Spleen (tissue), 11 donors: ENCODE measurements at regions not wholly inside any gene's neighbourhood (a gene's known extent, or its start where the extent isn't known, plus 50 kb on each side); places are given as distances from the start of the nearest gene placed in this dataset.

Experiments
- DNase-seq: peaks from one replicate; pipeline ENCODE4 v3.0.0-alpha.2; 2020
- H3K27ac ChIP-seq, 8 donors: fragments of 200-600 bp; sonication (generic) in 7 of 8; 1 replicate in 4 of 8; 2 replicates in 4 of 8; pipeline versions ENCODE4 v1.5.0 to v1.8.0; 2016 to 2021; ENCODE audit warnings: inconsistent platforms in 4 of 8, mild to moderate bottlenecking in 4 of 8, moderate library complexity in 1 of 8
- H3K27me3 ChIP-seq, 7 donors: fragments of 200-600 bp; sonication (generic) in 6 of 7; replicated peaks in 1 of 7; 1 replicate in 4 of 7; 2 replicates in 3 of 7; pipeline versions ENCODE4 v1.5.0 to v1.8.0; 2016 to 2021; ENCODE audit warnings: inconsistent platforms in 3 of 7, mild to moderate bottlenecking in 1 of 7
- H3K36me3 ChIP-seq, 6 donors: fragments of 200-600 bp; sonication (generic) in 5 of 6; 1 replicate in 4 of 6; 2 replicates in 2 of 6; pipeline versions ENCODE4 v1.5.0 to v1.8.0; 2016 to 2021; ENCODE audit warnings: inconsistent platforms in 2 of 6
- H3K4me1 ChIP-seq, 6 donors: fragments of 200-600 bp; sonication (generic) in 5 of 6; 1 replicate in 3 of 6; 2 replicates in 3 of 6; pipeline versions ENCODE4 v1.5.0 to v1.8.0; 2016 to 2021; ENCODE audit warnings: inconsistent platforms in 3 of 6
- H3K4me3 ChIP-seq, 8 donors: fragments of 200-600 bp; sonication (generic) in 7 of 8; 1 replicate in 4 of 8; 2 replicates in 4 of 8; pipeline versions ENCODE4 v1.5.0 to v1.8.0; 2016 to 2021; ENCODE audit warnings: inconsistent platforms in 4 of 8, mild to moderate bottlenecking in 4 of 8, moderate library complexity in 2 of 8
- H3K9me3 ChIP-seq, 8 donors: fragments of 200-600 bp; sonication (generic) in 7 of 8; 1 replicate in 4 of 8; 2 replicates in 4 of 8; pipeline versions ENCODE4 v1.5.0 to v1.8.0; 2016 to 2021; ENCODE audit warnings: inconsistent platforms in 4 of 8
- CTCF ChIP-seq, 11 experiments: fragments of 200-600 bp in 7 of 11; fragments of 450-650 bp in 4 of 11; sonication (generic) in 4 of 11; IDR thresholded peaks in 8 of 11; conservative IDR thresholded peaks in 3 of 11; 1 replicate in 7 of 11; 2 replicates in 4 of 11; pipeline versions ENCODE4 v1.4.0 to v1.8.0; 2016 to 2021; ENCODE audit warnings: antibody characterized with exemption in 11 of 11, inconsistent platforms in 4 of 11, mild to moderate bottlenecking in 1 of 11
- POLR2A ChIP-seq, 3 donors: fragments of 450-650 bp; IDR thresholded peaks; one replicate each; pipeline ENCODE4 v1.5.1; 2017; ENCODE audit warnings: antibody characterized with exemption in 3 of 3, mild to moderate bottlenecking in 1 of 3
- POLR2AphosphoS5 ChIP-seq, 3 donors: sonication (generic); formaldehyde crosslinking; IDR thresholded peaks; one replicate each; pipeline ENCODE4 v1.5.1; 2017; ENCODE audit warnings: antibody characterized with exemption in 3 of 3
- whole genome bisulfite sequencing, 5 donors: extraction: QIAGEN DNeasy Blood & Tissue Kit in 3 of 5; methylation state at CpG; one replicate each; pipeline versions ENCODE4 v1.1.5 to v1.1.7; 2013 to 2018; 5-methylcytosine and 5-hydroxymethylcytosine counted together
- intact Hi-C: fragments of 100-400 bp; cut with DNase I; formaldehyde crosslinking; loops from one replicate; pipeline ENCODE4 v1.15.0; 2023; ENCODE audit warnings: low total_unique reads
- donor health status: healthy with polysubstance abuse.
- donor health status: DM: no; HTN: no; CAD: no; lungs with moderate emphysema.
- donor health status: DM: no; HTN: no; CAD: no.
- donor health status: Bipolar disorder and iron deficiency.
- donor health status: healthy.
- donor health status: DM: no; HTN: no; CAD: no.
- donor health status: DM: yes; HTN: yes; CAD: no.

DNA sequence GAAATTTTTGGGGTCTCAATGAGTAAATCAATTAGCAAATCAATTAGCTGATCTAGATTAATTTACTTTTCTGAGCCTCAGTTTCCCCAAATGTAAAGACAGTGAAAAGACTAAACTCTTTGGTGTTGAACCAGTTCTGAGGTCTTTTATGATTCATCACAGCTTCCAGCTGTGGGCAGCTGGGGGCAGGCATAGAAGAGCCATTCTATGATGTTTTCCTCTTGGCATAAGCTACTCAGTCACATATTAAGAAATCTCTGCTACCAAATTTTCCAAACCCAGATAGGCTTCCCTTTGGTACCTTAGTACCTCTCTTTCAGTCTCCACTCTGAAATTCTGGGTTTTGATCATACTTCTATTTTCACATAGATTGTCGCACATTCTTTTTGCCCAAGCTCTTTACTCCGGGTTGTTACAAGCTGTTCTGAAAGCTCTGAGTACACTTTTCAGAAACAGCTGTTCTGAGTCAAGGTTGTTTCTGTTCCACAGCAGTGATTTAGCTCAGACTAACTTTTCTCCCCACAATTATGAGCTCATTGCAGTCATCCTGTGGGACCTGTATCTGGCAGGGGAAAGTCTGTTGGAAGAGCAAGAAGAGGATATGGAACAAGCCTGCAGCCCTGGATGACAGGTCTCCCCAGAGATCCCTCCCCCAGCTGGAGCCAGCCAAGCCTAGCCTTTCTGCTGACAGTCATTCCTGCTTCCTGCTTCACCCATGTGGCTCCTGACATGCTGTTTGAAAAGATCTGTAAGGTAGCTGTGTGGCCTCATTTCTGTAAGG, 599.6 kb upstream of the GHITM start:
- H3K4me1 ChIP-seq: no peaks in the 10 kb centered on the region
- H3K4me3 ChIP-seq: no peak overlapping the region
- no peak for DNase-seq
- intact Hi-C loops: no loop called here
- H3K27me3 ChIP-seq: no peaks in the 10 kb centered on the region
- TF ChIP-seq CTCF (IDR thresholded peaks at IDR 0.05 in 8 of 11, conservative IDR thresholded peaks at IDR 0.05 in 3 of 11): no peak
- TF ChIP-seq POLR2A (IDR thresholded peaks at IDR 0.05): no peak
- no peak overlapping the region for H3K27ac ChIP-seq
- no peaks in the 10 kb centered on the region for H3K36me3 ChIP-seq
- H3K9me3 ChIP-seq: no peaks in the 10 kb centered on the region
- WGBS, 5 donors: 48 to 77% (median 66%) methylated on average over 2 of the region's 2 CpGs

DNA sequence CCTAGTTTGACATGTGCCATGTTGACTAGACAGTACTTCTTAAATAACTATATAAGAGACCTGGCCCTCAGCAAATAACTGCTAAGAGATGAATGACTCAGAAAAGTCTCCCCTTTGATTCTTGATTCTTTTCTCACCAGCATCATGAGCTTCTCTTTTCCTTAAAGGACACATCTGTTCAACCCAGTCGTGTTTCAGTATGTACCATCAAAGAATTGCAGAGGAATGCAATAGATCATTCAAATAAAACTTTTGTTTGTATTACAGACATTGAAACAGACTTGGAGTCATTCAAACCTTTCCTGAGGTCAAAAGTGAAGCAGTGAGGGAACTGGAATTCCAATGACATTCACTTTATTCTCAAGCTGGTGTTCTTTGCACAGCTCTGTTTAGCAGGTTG, 598.3 kb upstream of the GHITM start:
- Histone ChIP-seq H3K36me3 (no peaks in the 10 kb centered on the region), H3K9me3 (no peaks in the 10 kb centered on the region), H3K27me3 (no peaks in the 10 kb centered on the region), H3K27ac (no peak overlapping the region), H3K4me3 (no peak overlapping the region), H3K4me1 (no peaks in the 10 kb centered on the region)
- DNase-seq: no peak
- intact Hi-C loops: no loop called here
- TF ChIP-seq POLR2A (IDR thresholded peaks at IDR 0.05) (no peak), POLR2AphosphoS5 (IDR thresholded peaks at IDR 0.05) (no peak), CTCF (IDR thresholded peaks at IDR 0.05 in 8 of 11, conservative IDR thresholded peaks at IDR 0.05 in 3 of 11) (no peak)
- 20 to 43% (median 30%) methylated on average over 1 of the region's 1 CpG for WGBS, 5 donors

DNA sequence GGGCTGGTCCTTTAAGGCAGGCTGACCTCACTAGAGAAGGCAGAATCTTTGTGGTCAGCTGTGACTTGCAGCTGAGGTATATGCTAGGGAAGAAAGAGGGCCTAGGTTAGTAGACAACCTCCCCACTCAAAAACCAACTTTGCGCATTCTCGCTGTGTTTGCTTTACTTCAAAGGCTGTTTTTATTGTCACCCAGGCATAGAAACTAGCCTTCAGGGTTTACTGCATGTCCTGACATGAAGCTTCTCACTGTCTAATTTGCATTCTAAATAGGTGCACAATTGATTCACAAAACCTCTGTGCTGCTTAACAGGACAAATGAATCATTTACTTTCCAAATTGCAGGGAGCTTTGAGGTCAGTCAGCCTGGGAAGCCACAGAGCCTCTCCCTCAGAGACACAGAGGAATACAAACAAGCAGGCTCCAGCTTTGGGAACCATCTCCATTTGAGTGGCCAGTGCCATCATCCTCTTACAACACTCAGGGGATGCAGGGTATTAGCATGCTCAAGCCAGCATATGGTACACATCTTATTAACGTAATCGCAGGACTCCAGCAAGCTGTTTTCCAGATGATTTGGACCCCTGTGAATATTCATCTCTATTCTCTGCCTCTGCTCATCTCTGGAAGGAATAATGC, 596.4 kb upstream of the GHITM start:
- Histone ChIP-seq H3K9me3 (no peaks in the 10 kb centered on the region), H3K27ac (no peak overlapping the region), H3K27me3 (no peaks in the 10 kb centered on the region), H3K4me3 (no peak overlapping the region), H3K4me1 (no peaks in the 10 kb centered on the region), H3K36me3 (no peaks in the 10 kb centered on the region)
- no peak for DNase-seq
- intact Hi-C loops: no loop called here
- 77 to 95% (median 90%) methylated on average over 4 of the region's 4 CpGs for WGBS, 5 donors
- TF ChIP-seq POLR2A (IDR thresholded peaks at IDR 0.05) (no peak), POLR2AphosphoS5 (IDR thresholded peaks at IDR 0.05) (no peak), CTCF (IDR thresholded peaks at IDR 0.05 in 8 of 11, conservative IDR thresholded peaks at IDR 0.05 in 3 of 11) (no peak)

- WGBS, 5 donors: 53 to 77% (median 65%) methylated on average over 2 of the region's 2 CpGs
Measured at GRCh38 chr10:83543691-83544462, 595.4 kb upstream of the GHITM start.

More at GRCh38 chr10:83543691-83544462, 595.4 kb upstream of the GHITM start:
- no peak overlapping the region for H3K27ac ChIP-seq
- H3K36me3 ChIP-seq: no peaks in the 10 kb centered on the region
- no peak overlapping the region for H3K4me3 ChIP-seq
- no peak for DNase-seq
- no peaks in the 10 kb centered on the region for H3K9me3 ChIP-seq
- H3K4me1 ChIP-seq: no peaks in the 10 kb centered on the region
- TF ChIP-seq POLR2A (IDR thresholded peaks at IDR 0.05): no peak
- no peak for TF ChIP-seq POLR2AphosphoS5 (IDR thresholded peaks at IDR 0.05)
- TF ChIP-seq CTCF (IDR thresholded peaks at IDR 0.05 in 8 of 11, conservative IDR thresholded peaks at IDR 0.05 in 3 of 11): no peak
- H3K27me3 ChIP-seq: no peaks in the 10 kb centered on the region
- intact Hi-C loops: no loop called here
